Femur (tissue), 1 donor: ENCODE measurements at regions not wholly inside any gene's neighbourhood (a gene's known extent, or its start where the extent isn't known, plus 50 kb on each side); places are given as distances from the start of the nearest gene placed in this dataset.

Source experiments
- DNase-seq: peaks from one replicate; pipeline ENCODE4 v3.0.0-alpha.2; 2017

- DNase-seq: no peak
Measured at GRCh38 chr10:14389981-14390590, 59.4 kb upstream of the FRMD4A start.

- no peak for DNase-seq
Measured at GRCh38 chr10:14385596-14386593, 55.2 kb upstream of the FRMD4A start.

GRCh38 chr10:14384915-14385314, 54.2 kb upstream of the FRMD4A start:
- DNase-seq: no peak

- DNase-seq: no peak
Measured at GRCh38 chr10:14384116-14384730, 53.5 kb upstream of the FRMD4A start.

- DNase-seq: no peak
Measured at GRCh38 chr10:14383266-14383665, 52.5 kb upstream of the FRMD4A start.

GRCh38 chr10:14382531-14382930, 51.8 kb upstream of the FRMD4A start:
- DNase-seq: no peak

GRCh38 chr10:14382022-14382421, 51.3 kb upstream of the FRMD4A start:
- DNase-seq: no peak

- DNase-seq: no peak
Measured at GRCh38 chr10:14381475-14381874, 50.8 kb upstream of the FRMD4A start.

GRCh38 chr10:14380746-14381145, 50.0 kb upstream of the FRMD4A start:
- no peak for DNase-seq
